Mesothelial cell of epicardium (in vitro differentiated cells): ENCODE measurements at regions not wholly inside any gene's neighbourhood (a gene's known extent, or its start where the extent isn't known, plus 50 kb on each side); places are given as distances from the start of the nearest gene placed in this dataset.
"Not testable (repeated sequence)": the region's sequence is repeated elsewhere in the genome, so short reads cannot be mapped to it uniquely, and the experiment has no call there.

Experiments
- DNase-seq, 2 experiments: peaks; one replicate each; pipeline ENCODE4 v3.0.0; 2021; ENCODE audit warnings: low spot score in 2 of 2; ENCODE audit not compliant: unreplicated experiment in 2 of 2
- H3K27ac Mint-ChIP-seq: 2 replicates; pipeline ENCODE4 v1.8.0; 2021; ENCODE audit warnings: mixed read lengths
- H3K27me3 Mint-ChIP-seq: 2 replicates; pipeline ENCODE4 v1.8.0; 2021; ENCODE audit warnings: low read depth, mixed read lengths
- H3K36me3 Mint-ChIP-seq: 2 replicates; pipeline ENCODE4 v1.8.0; 2021; ENCODE audit warnings: mixed read lengths
- H3K4me1 Mint-ChIP-seq: 2 replicates; pipeline ENCODE4 v1.8.0; 2021; ENCODE audit warnings: mixed read lengths
- H3K4me3 Mint-ChIP-seq: 2 replicates; pipeline ENCODE4 v1.8.0; 2021; ENCODE audit warnings: mild to moderate bottlenecking, moderate library complexity, mixed read lengths
- H3K9me3 Mint-ChIP-seq: 2 replicates; pipeline ENCODE4 v1.8.0; 2021; ENCODE audit warnings: mixed read lengths
- CTCF ChIP-seq: fragments of 200-600 bp; sonication (generic); IDR thresholded peaks from one replicate; pipeline ENCODE4 v1.5.0; 2021; ENCODE audit warnings: antibody characterized with exemption; ENCODE audit not compliant: unreplicated experiment

- H3K4me1 Mint-ChIP-seq: no peaks in the 10 kb centered on the region
- H3K36me3 Mint-ChIP-seq: no peaks in the 10 kb centered on the region
Measured at GRCh38 chr18:66874375-66874774, 270.5 kb upstream of the CDH19 start.

GRCh38 chr18:66873899-66874298, 270.0 kb upstream of the CDH19 start:
- no peaks in the 10 kb centered on the region for H3K4me1 Mint-ChIP-seq
- no peak for DNase-seq
- no peak for TF ChIP-seq CTCF
- H3K9me3 Mint-ChIP-seq: no peaks in the 10 kb centered on the region
- H3K27ac Mint-ChIP-seq: no peak overlapping the region
- no peak overlapping the region for H3K4me3 Mint-ChIP-seq
- H3K27me3 Mint-ChIP-seq: peaks cover 5% of the 10 kb centered on the region
- no peaks in the 10 kb centered on the region for H3K36me3 Mint-ChIP-seq

More at GRCh38 chr18:66874375-66874774, 270.5 kb upstream of the CDH19 start:
- no peak for TF ChIP-seq CTCF
- H3K4me3 Mint-ChIP-seq: no peak overlapping the region
- no peak overlapping the region for H3K27ac Mint-ChIP-seq
- no peaks in the 10 kb centered on the region for H3K9me3 Mint-ChIP-seq
- peaks cover 5% of the 10 kb centered on the region for H3K27me3 Mint-ChIP-seq
- DNase-seq: no peak

- Mint-ChIP-seq H3K9me3 (no peaks in the 10 kb centered on the region), H3K4me1 (no peaks in the 10 kb centered on the region), H3K27ac (no peak overlapping the region), H3K4me3 (no peak overlapping the region), H3K36me3 (no peaks in the 10 kb centered on the region), H3K27me3 (peaks cover 5% of the 10 kb centered on the region)
- no peak for DNase-seq
- TF ChIP-seq CTCF: no peak
Measured at GRCh38 chr18:66872277-66872676, 268.4 kb upstream of the CDH19 start.

GRCh38 chr18:66867653-66868052, 263.8 kb upstream of the CDH19 start:
- H3K4me3 Mint-ChIP-seq: no peak overlapping the region
- no peaks in the 10 kb centered on the region for H3K4me1 Mint-ChIP-seq
- no peaks in the 10 kb centered on the region for H3K9me3 Mint-ChIP-seq
- no peak overlapping the region for H3K27ac Mint-ChIP-seq
- H3K27me3 Mint-ChIP-seq: peaks cover 5% of the 10 kb centered on the region
- TF ChIP-seq CTCF: no peak
- no peaks in the 10 kb centered on the region for H3K36me3 Mint-ChIP-seq
- no peak for DNase-seq

- DNase-seq, H3K36me3 Mint-ChIP-seq, H3K27ac Mint-ChIP-seq, H3K27me3 Mint-ChIP-seq, H3K4me1 Mint-ChIP-seq, H3K4me3 Mint-ChIP-seq, H3K9me3 Mint-ChIP-seq: not testable (repeated sequence)
Measured at GRCh38 chr18:66866427-66866940, 262.6 kb upstream of the CDH19 start.

GRCh38 chr18:66838340-66838987, 234.6 kb upstream of the CDH19 start:
- DNase-seq: no peak
- TF ChIP-seq CTCF: no peak
- H3K4me3 Mint-ChIP-seq: no peak overlapping the region
- H3K9me3 Mint-ChIP-seq: no peaks in the 10 kb centered on the region
- no peaks in the 10 kb centered on the region for H3K4me1 Mint-ChIP-seq
- H3K36me3 Mint-ChIP-seq: no peaks in the 10 kb centered on the region
- H3K27ac Mint-ChIP-seq: no peak overlapping the region
- no peaks in the 10 kb centered on the region for H3K27me3 Mint-ChIP-seq
